Stimulated activated CD4-positive, alpha-beta T cell treated with anti-CD3 and anti-CD28 coated beads, Interleukin-4, amount 100 ng/mL, for 24 hours (primary cell): ENCODE measurements at regions not wholly inside any gene's neighbourhood (a gene's known extent, or its start where the extent isn't known, plus 50 kb on each side); places are given as distances from the start of the nearest gene placed in this dataset.
"Not testable (repeated sequence)": the region's sequence is repeated elsewhere in the genome, so short reads cannot be mapped to it uniquely, and the experiment has no call there.

Experiments used
- DNase-seq: peaks from one replicate; pipeline ENCODE4 v3.0.0-alpha.2; 2020

- DNase-seq = not testable (repeated sequence)
These were observed 109.4 kb upstream of the SGIP1 start for GRCh38 chr1:66424530-66424929.

GRCh38 chr1:66426239-66426853 lies 107.6 kb upstream of the SGIP1 start:
- no peak for DNase-seq

GRCh38 chr1:66430815-66431214 lies 103.1 kb upstream of the SGIP1 start:
- DNase-seq = not testable (repeated sequence)

- no peak for DNase-seq
These were observed 102.0 kb upstream of the SGIP1 start for GRCh38 chr1:66431999-66432398.

- DNase-seq = no peak
These were observed 100.3 kb upstream of the SGIP1 start for GRCh38 chr1:66433611-66434010.

GRCh38 chr1:66434096-66434495 lies 99.9 kb upstream of the SGIP1 start:
- no peak for DNase-seq

GRCh38 chr1:66435541-66435940 lies 98.4 kb upstream of the SGIP1 start:
- DNase-seq = no peak

- peak; percentile 74 for DNase-seq
These were observed 97.4 kb upstream of the SGIP1 start for GRCh38 chr1:66436378-66437135.

GRCh38 chr1:66437136-66437401 lies 96.9 kb upstream of the SGIP1 start:
- DNase-seq = no peak

GRCh38 chr1:66438062-66438461 lies 95.9 kb upstream of the SGIP1 start:
- no peak for DNase-seq

GRCh38 chr1:66438501-66438900 lies 95.5 kb upstream of the SGIP1 start:
- no peak for DNase-seq

- no peak for DNase-seq
These were observed 94.8 kb upstream of the SGIP1 start for GRCh38 chr1:66439031-66439740.

GRCh38 chr1:66443793-66444192 lies 90.2 kb upstream of the SGIP1 start:
- DNase-seq = no peak

GRCh38 chr1:66444438-66445265 lies 89.3 kb upstream of the SGIP1 start:
- DNase-seq = no peak

- DNase-seq = peak; percentile 65
These were observed 88.3 kb upstream of the SGIP1 start for GRCh38 chr1:66445492-66446181.

- peak; percentile 51 for DNase-seq
These were observed 87.5 kb upstream of the SGIP1 start for GRCh38 chr1:66446261-66447001.

GRCh38 chr1:66450043-66450514 lies 83.9 kb upstream of the SGIP1 start:
- DNase-seq = no peak

- no peak for DNase-seq
These were observed 83.1 kb upstream of the SGIP1 start for GRCh38 chr1:66450847-66451246.

- DNase-seq = no peak
These were observed 81.8 kb upstream of the SGIP1 start for GRCh38 chr1:66452162-66452561.

GRCh38 chr1:66452982-66453381 lies 81.0 kb upstream of the SGIP1 start:
- no peak for DNase-seq

- DNase-seq = no peak
These were observed 78.5 kb upstream of the SGIP1 start for GRCh38 chr1:66455446-66455845.

GRCh38 chr1:66460776-66461175 lies 73.2 kb upstream of the SGIP1 start:
- DNase-seq = no peak
